Ovary (tissue), 3 donors: ENCODE measurements at regions not wholly inside any gene's neighbourhood (a gene's known extent, or its start where the extent isn't known, plus 50 kb on each side); places are given as distances from the start of the nearest gene placed in this dataset.

Source experiments
- CTCF ChIP-seq, 3 donors: fragments of 450-650 bp in 2 of 3; fragments of 200-600 bp in 1 of 3; IDR thresholded peaks; one replicate each; pipeline versions ENCODE4 v1.5.1 to v1.8.0; 2016 to 2022; ENCODE audit warnings: antibody characterized with exemption in 3 of 3, mild to moderate bottlenecking in 1 of 3
- EP300 ChIP-seq: sonication (generic); formaldehyde crosslinking; IDR thresholded peaks from one replicate; pipeline ENCODE4 v1.6.1; 2017; ENCODE audit warnings: antibody characterized with exemption
- POLR2A ChIP-seq: fragments of 450-650 bp; IDR thresholded peaks from one replicate; pipeline ENCODE4 v1.6.1; 2017; ENCODE audit warnings: antibody characterized with exemption, mild to moderate bottlenecking, moderate library complexity
- donor health status: DM: no; HTN: no; CAD: no.

- TF ChIP-seq CTCF (IDR thresholded peaks at IDR 0.05) (no peak), EP300 (no peak), POLR2A (no peak)
Measured at GRCh38 chr2:176557821-176558220, 288.6 kb downstream of the MTX2 start.
